Ovary (tissue), 3 donors: ENCODE measurements at regions not wholly inside any gene's neighbourhood (a gene's known extent, or its start where the extent isn't known, plus 50 kb on each side); places are given as distances from the start of the nearest gene placed in this dataset.

ENCODE experiments used
- POLR2A ChIP-seq: fragments of 450-650 bp; IDR thresholded peaks from one replicate; pipeline ENCODE4 v1.6.1; 2017; ENCODE audit warnings: antibody characterized with exemption, mild to moderate bottlenecking, moderate library complexity
- TF ChIP-seq, protein P1 (sequence below), 3 donors: fragments of 450-650 bp in 2 of 3; fragments of 200-600 bp in 1 of 3; IDR thresholded peaks; one replicate each; pipeline versions ENCODE4 v1.5.1 to v1.8.0; 2016 to 2022; ENCODE audit warnings: antibody characterized with exemption in 3 of 3, mild to moderate bottlenecking in 1 of 3
- donor health status: DM: no; HTN: no; CAD: no.

DNA sequence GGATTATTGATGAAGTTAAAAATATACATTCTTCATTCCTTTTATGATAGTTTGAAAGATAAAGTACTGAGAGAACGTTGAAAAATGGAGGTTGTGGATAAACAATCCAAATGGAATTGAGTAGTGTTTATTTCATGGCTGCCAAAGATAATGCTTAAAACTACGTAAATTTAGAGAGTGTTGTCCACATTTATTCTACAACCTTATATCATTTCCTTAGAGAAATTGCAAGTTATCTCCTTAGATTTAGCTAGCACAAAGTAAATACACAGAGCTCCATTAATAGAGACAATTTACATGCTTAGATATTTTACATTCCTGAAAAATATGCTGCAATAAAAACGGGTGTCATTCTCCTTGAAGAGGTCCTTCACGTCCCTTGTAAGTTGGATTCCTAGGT, 146.5 kb upstream of the CCDC179 start:
- TF ChIP-seq, protein P1, sequence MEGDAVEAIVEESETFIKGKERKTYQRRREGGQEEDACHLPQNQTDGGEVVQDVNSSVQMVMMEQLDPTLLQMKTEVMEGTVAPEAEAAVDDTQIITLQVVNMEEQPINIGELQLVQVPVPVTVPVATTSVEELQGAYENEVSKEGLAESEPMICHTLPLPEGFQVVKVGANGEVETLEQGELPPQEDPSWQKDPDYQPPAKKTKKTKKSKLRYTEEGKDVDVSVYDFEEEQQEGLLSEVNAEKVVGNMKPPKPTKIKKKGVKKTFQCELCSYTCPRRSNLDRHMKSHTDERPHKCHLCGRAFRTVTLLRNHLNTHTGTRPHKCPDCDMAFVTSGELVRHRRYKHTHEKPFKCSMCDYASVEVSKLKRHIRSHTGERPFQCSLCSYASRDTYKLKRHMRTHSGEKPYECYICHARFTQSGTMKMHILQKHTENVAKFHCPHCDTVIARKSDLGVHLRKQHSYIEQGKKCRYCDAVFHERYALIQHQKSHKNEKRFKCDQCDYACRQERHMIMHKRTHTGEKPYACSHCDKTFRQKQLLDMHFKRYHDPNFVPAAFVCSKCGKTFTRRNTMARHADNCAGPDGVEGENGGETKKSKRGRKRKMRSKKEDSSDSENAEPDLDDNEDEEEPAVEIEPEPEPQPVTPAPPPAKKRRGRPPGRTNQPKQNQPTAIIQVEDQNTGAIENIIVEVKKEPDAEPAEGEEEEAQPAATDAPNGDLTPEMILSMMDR (IDR thresholded peaks at IDR 0.05) = no peak
- TF ChIP-seq POLR2A = no peak
